PFSK-1 (cell line): ENCODE measurements at regions not wholly inside any gene's neighbourhood (a gene's known extent, or its start where the extent isn't known, plus 50 kb on each side); places are given as distances from the start of the nearest gene placed in this dataset.

Experiments
- FOXP2 ChIP-seq: optimal IDR thresholded peaks from 2 replicates; pipeline ENCODE3; 2011; ENCODE audit warnings: borderline replicate concordance, control low read depth, inconsistent platforms; ENCODE audit not compliant: insufficient read depth; ENCODE audit errors: extremely low read length, extremely low read depth
- POLR2AphosphoS5 ChIP-seq: IDR thresholded peaks from 2 replicates; pipeline ENCODE4 v1.6.1; 2012; ENCODE audit warnings: low read depth, mild to moderate bottlenecking, control low read depth, low read length, moderate library complexity
- REST ChIP-seq, 2 experiments: IDR thresholded peaks; 2 replicates each; pipeline versions ENCODE4 v1.6.1 to v1.8.0; 2011 to 2012; ENCODE audit warnings: low read depth in 2 of 2, low read length in 2 of 2, control low read depth in 1 of 2, inconsistent platforms in 1 of 2, mild to moderate bottlenecking in 1 of 2, moderate library complexity in 1 of 2; ENCODE audit not compliant: insufficient read depth in 1 of 2
- SIN3A ChIP-seq: IDR thresholded peaks from 2 replicates; pipeline ENCODE4 v1.6.1; 2012; ENCODE audit warnings: mild to moderate bottlenecking, low read length, moderate library complexity, borderline replicate concordance; ENCODE audit not compliant: insufficient read depth
- TAF1 ChIP-seq: IDR thresholded peaks from 2 replicates; pipeline ENCODE4 v1.6.1; 2012; ENCODE audit warnings: low read length, control low read depth, borderline replicate concordance; ENCODE audit not compliant: insufficient read depth

GRCh38 chr4:117835566-117835965, 198.7 kb upstream of the NDST3 start:
- no peak for TF ChIP-seq SIN3A
- no peak for TF ChIP-seq REST (IDR thresholded peaks at IDR 0.05; ENCODE audit: insufficient read depth in 1 of 2, low read depth in 2 of 2, low read length in 2 of 2)
- TF ChIP-seq POLR2AphosphoS5 = no peak
- no peak for TF ChIP-seq TAF1
- no peak for TF ChIP-seq FOXP2
